HEK293 (cell line): ENCODE measurements at regions not wholly inside any gene's neighbourhood (a gene's known extent, or its start where the extent isn't known, plus 50 kb on each side); places are given as distances from the start of the nearest gene placed in this dataset.
"Not testable (repeated sequence)": the region's sequence is repeated elsewhere in the genome, so short reads cannot be mapped to it uniquely, and the experiment has no call there.

Experiments
- CTCF ChIA-PET: fragments of 350-600 bp; formaldehyde crosslinking; extraction: SDS; loops from one replicate; lab custom pipeline; 2021; ENCODE audit warnings: antibody characterized with exemption; lab: Yijun Ruan, JAX
- POLR2A ChIA-PET: fragments of 300-600 bp; formaldehyde crosslinking; extraction: SDS; loops from one replicate; lab custom pipeline; 2020; ENCODE audit warnings: antibody characterized with exemption, inconsistent platforms; lab: Yijun Ruan, JAX
- H3K27ac ChIP-seq: fragments of 200-500 bp; sonication (Bioruptor generic); 2 replicates; pipeline ENCODE4 v1.5.1; 2014; ENCODE audit warnings: low read depth, low read length, control low read depth, inconsistent platforms; ENCODE audit errors: extremely low read depth
- H3K36me3 ChIP-seq, 2 experiments: fragments of 200-500 bp in 1 of 2; sonication (Bioruptor generic) in 1 of 2; 1 replicate in 1 of 2; 2 replicates in 1 of 2; pipeline ENCODE4 v1.5.1; 2014 to 2017; ENCODE audit warnings: inconsistent platforms in 2 of 2, low read length in 2 of 2; ENCODE audit not compliant: control insufficient read depth in 2 of 2, insufficient read depth in 1 of 2
- H3K4me1 ChIP-seq: fragments of 200-500 bp; sonication (Bioruptor generic); 2 replicates; pipeline ENCODE4 v1.5.1; 2014; ENCODE audit warnings: mild to moderate bottlenecking, low read length, inconsistent platforms; ENCODE audit not compliant: control insufficient read depth, insufficient read depth
- H3K4me3 ChIP-seq: 2 replicates; pipeline ENCODE4 v1.5.1; 2011; ENCODE audit warnings: low read depth, mild to moderate bottlenecking, control low read depth, low read length, moderate library complexity
- H3K9me3 ChIP-seq: fragments of 200-500 bp; sonication (Bioruptor generic); 2 replicates; pipeline ENCODE4 v1.5.1; 2014; ENCODE audit warnings: low read depth, low read length, inconsistent platforms; ENCODE audit not compliant: control insufficient read depth, insufficient read depth
- KLF7 ChIP-seq: fragments of 450-650 bp; formaldehyde crosslinking; IDR thresholded peaks from 2 replicates; pipeline ENCODE4 v1.5.1; 2016; ENCODE audit warnings: missing biosample characterization, missing genetic modification characterization, borderline replicate concordance
- PRDM1 ChIP-seq: fragments of 450-650 bp; formaldehyde crosslinking; IDR thresholded peaks from 2 replicates; pipeline ENCODE4; 2016; ENCODE audit warnings: missing biosample characterization, missing genetic modification characterization
- SP2 ChIP-seq: fragments of 450-650 bp; formaldehyde crosslinking; IDR thresholded peaks from 2 replicates; pipeline ENCODE4 v1.5.1; 2016; ENCODE audit warnings: missing biosample characterization, missing genetic modification characterization
- ZBTB7A ChIP-seq: fragments of 450-650 bp; formaldehyde crosslinking; IDR thresholded peaks from 2 replicates; pipeline ENCODE4 v1.5.1; 2016; ENCODE audit warnings: low read depth, missing biosample characterization, missing genetic modification characterization
- ZNF10 ChIP-seq: fragments of 450-650 bp; formaldehyde crosslinking; IDR thresholded peaks from 2 replicates; pipeline ENCODE4 v1.5.1; 2017; ENCODE audit warnings: missing biosample characterization, missing genetic modification characterization
- ZNF146 ChIP-seq: fragments of 450-650 bp; formaldehyde crosslinking; IDR thresholded peaks from 2 replicates; pipeline ENCODE4 v1.5.1; 2016; ENCODE audit warnings: missing biosample characterization, missing genetic modification characterization
- ZNF2 ChIP-seq: fragments of 450-650 bp; formaldehyde crosslinking; IDR thresholded peaks from 2 replicates; pipeline ENCODE4 v1.5.1; 2016; ENCODE audit warnings: missing biosample characterization, missing genetic modification characterization
- ZNF266 ChIP-seq: fragments of 450-650 bp; formaldehyde crosslinking; IDR thresholded peaks from 2 replicates; pipeline ENCODE4 v1.5.1; 2016; ENCODE audit warnings: missing biosample characterization, missing genetic modification characterization, low read depth
- ZNF426 ChIP-seq: fragments of 450-650 bp; formaldehyde crosslinking; IDR thresholded peaks from 2 replicates; pipeline ENCODE4 v1.5.1; 2017; ENCODE audit warnings: missing biosample characterization, missing genetic modification characterization, mild to moderate bottlenecking, inconsistent platforms, moderate library complexity
- ZNF521 ChIP-seq: fragments of 450-650 bp; formaldehyde crosslinking; IDR thresholded peaks from 2 replicates; pipeline ENCODE4 v1.5.1; 2017; ENCODE audit warnings: missing biosample characterization, mild to moderate bottlenecking, missing genetic modification characterization
- ZNF610 ChIP-seq: fragments of 450-650 bp; formaldehyde crosslinking; IDR thresholded peaks from 2 replicates; pipeline ENCODE4 v1.5.1; 2016; ENCODE audit warnings: missing biosample characterization, missing genetic modification characterization, borderline replicate concordance
- ZNF704 ChIP-seq: fragments of 450-650 bp; formaldehyde crosslinking; IDR thresholded peaks from 2 replicates; pipeline ENCODE4 v1.5.1; 2016; ENCODE audit warnings: missing biosample characterization, missing genetic modification characterization
- ZSCAN18 ChIP-seq: fragments of 450-650 bp; formaldehyde crosslinking; IDR thresholded peaks from 2 replicates; pipeline ENCODE4 v1.5.1; 2016; ENCODE audit warnings: missing biosample characterization, missing genetic modification characterization
- ZSCAN4 ChIP-seq: fragments of 450-650 bp; formaldehyde crosslinking; IDR thresholded peaks from 2 replicates; pipeline ENCODE4 v1.5.1; 2017; ENCODE audit warnings: missing biosample characterization, missing genetic modification characterization
- ZSCAN5A ChIP-seq: fragments of 450-650 bp; formaldehyde crosslinking; IDR thresholded peaks from 2 replicates; pipeline ENCODE4 v1.5.1; 2016; ENCODE audit warnings: missing biosample characterization, missing genetic modification characterization

- TF ChIP-seq ZSCAN18 (no peak), ZNF10 (no peak), ZBTB7A (tag by site-specific recombination) (no peak), ZNF2 (tag by site-specific recombination) (no peak), ZNF426 (no peak), ZNF521 (no peak)
Measured at GRCh38 chr20:53792946-53793536, 199.4 kb upstream of the ZNF217 start (continued).

- Histone ChIP-seq H3K4me3 (no peak overlapping the region), H3K36me3 (no peaks in the 10 kb centered on the region), H3K4me1 (peaks cover 3% of the 10 kb centered on the region), H3K9me3 (no peaks in the 10 kb centered on the region), H3K27ac (no peak overlapping the region)
- no peak for TF ChIP-seq ZSCAN4 (tag by site-specific recombination)
- no peak for TF ChIP-seq ZNF610 (tag by site-specific recombination)
- TF ChIP-seq ZNF146 = no peak
- ChIA-PET CTCF (interaction anchor here (0.6 kb wide), 1 partner anchor 49 kb away, joined by 3 read pairs; no protein-coding TSS in a partner anchor), POLR2A (no interaction called here)
Measured at GRCh38 chr20:53789989-53790675, 196.5 kb upstream of the ZNF217 start.

- ChIA-PET POLR2A (no interaction called here), CTCF (no interaction called here)
- no peak overlapping the region for H3K4me3 ChIP-seq
- no peak overlapping the region for H3K27ac ChIP-seq
- H3K36me3 ChIP-seq = no peaks in the 10 kb centered on the region
- H3K4me1 ChIP-seq = peaks cover 3% of the 10 kb centered on the region
- TF ChIP-seq ZSCAN5A (tag by site-specific recombination) (no peak), ZNF266 (tag by site-specific recombination) (no peak), PRDM1 (tag by site-specific recombination) (no peak), SP2 (no peak), ZNF704 (no peak), KLF7 (no peak)
- H3K9me3 ChIP-seq = no peaks in the 10 kb centered on the region
Measured at GRCh38 chr20:53788253-53789022, 194.8 kb upstream of the ZNF217 start.

GRCh38 chr20:53787491-53787931 is 193.9 kb upstream of the ZNF217 start:
- CTCF ChIA-PET = interaction anchor here (0.7 kb wide), 1 partner anchor 230 kb away, joined by 7 read pairs; no protein-coding TSS in a partner anchor
- H3K4me3 ChIP-seq, H3K9me3 ChIP-seq, H3K4me1 ChIP-seq, H3K36me3 ChIP-seq, H3K27ac ChIP-seq, POLR2A ChIA-PET: not testable (repeated sequence)
